Stimulated activated CD8-positive, alpha-beta memory T cell treated with anti-CD3 and anti-CD28 coated beads, Interleukin-15, amount 100 ng/mL, for 1 hour (primary cell): ENCODE measurements at regions not wholly inside any gene's neighbourhood (a gene's known extent, or its start where the extent isn't known, plus 50 kb on each side); places are given as distances from the start of the nearest gene placed in this dataset.

Experiments
- DNase-seq: peaks from one replicate; pipeline ENCODE4 v3.0.0-alpha.2; 2020; ENCODE audit warnings: low read depth

DNA sequence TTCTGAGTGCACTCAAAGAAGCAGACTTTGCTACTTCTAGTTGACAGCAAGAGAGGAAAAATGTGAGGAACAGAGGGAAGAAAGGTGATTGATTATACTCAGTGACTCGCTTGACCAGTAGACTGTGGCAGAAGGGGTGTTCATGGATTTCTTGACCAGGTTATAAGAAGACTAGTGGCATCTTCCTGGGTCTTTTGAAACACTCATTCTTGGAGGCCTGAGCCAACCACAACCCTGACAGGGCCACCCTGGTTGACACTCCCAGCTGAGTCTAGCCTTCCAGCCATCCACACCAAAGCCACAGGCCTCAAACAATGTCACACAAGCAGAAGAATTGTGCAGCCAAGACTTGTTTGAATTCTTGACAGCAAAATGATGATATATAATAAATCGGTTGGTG is 366.3 kb downstream of the SS18 start:
- DNase-seq: no peak

DNA sequence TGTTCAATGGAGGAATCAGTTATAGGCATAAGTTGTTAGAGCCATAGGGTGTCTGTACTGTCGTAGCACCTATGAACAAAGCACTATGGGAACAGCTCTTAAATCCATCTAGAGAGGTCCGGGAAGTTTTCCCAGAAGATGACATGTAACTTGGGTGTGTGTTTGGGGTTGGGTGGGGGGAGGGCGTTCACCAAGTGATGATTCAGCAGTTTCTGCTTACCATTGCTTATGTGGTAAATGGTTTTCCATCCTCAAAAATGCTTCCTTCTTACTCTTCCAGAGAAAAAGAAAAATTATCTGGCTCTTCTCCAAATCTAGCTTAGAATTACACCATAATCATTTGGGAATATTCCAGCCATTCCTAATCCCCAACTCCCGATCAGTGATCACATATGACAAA is 361.1 kb upstream of the ZNF521 start:
- no peak for DNase-seq

DNA sequence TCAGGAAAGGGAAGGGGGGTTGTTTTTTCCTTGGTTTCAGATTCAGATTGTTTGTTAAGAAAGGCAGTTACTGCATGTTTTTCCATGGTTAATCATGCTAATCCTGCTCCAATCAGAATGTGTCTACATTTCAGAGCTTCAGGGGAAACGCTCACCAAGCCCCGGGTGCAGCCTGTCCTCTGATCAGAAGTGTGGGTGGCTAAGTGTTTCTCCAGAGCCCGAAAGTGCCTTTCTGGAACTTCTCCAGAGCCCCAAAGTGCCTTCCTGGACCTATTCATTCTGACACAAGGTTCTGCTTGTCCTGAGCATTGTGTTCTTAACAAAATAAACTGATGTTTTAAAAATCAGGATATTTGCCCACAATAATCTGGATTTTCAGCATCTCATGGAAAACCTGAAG is 359.0 kb upstream of the ZNF521 start:
- DNase-seq: no peak

DNA sequence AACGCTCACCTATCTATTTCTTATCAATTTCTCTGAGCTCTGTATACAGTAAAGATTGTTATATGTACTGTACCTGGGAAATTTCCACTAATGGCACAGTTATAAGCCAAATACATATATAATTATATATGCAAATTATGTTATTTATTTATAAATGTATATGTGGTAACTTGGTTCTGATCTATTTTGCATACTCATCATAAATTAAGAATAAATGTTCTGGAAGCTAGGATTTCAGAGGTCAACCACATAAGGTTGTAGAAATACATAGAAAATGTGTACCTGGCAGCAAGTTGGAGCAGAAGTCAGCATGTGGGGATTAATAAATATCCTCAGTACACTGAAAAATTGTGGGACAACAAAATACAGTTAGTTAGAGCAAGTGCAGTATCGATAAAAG is 353.7 kb upstream of the ZNF521 start:
- no peak for DNase-seq

DNA sequence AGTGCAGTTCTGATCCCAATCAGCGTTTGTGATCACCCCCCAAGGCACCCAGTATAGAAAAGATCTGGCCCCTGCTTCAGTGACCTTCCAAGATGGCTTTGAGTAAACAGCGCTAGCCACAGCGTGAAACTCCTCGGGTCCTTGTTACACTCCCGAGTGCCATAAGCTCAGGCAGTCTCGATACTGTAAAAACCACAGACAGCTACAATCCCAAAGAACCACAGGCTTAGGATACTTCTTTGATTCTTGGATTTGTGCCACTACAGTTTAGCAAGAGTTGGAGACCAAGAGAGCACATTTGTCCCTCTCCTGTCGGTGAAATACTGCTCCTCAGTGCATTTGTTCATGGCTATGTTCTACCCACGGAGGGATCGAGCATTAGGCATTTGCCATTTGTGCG is 352.5 kb upstream of the ZNF521 start:
- DNase-seq: no peak

DNA sequence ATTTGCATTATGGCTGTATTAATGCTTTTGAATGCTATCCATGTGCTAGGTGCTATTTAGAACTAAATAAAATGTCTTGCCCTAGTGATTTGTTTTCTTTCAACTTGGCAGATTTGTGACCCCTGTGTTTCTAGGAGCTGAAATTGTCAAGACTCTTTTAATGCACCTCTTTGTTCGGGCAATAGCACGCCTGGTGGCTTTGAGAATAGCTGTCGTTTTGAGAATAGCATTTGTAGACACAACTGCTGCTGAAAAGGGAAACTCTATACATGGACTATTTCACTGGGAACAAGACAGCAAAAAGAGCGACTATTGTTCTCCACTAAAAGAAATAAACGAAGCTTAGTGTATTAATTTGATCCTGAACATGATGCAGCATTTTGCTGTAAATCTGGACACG is 352.1 kb upstream of the ZNF521 start:
- no peak for DNase-seq

DNA sequence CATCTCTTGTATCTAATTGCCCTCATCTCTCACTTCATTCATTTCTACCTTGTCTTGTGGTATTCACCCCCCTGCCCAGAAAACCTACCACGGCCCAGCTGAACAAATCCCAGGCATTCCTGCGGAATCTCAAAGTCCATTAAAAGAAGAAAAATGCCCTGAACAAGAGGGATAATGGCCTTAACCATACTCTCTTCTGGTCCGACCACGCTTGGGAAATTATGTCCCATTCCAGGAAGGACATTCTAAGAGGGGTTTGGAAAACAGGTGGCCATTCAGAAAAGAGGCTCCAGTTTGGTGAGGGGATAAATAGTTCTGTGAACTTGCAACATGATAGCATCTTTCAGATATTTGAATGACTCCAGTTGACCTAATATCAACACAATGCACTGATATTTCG is 349.9 kb upstream of the ZNF521 start:
- DNase-seq: no peak

DNA sequence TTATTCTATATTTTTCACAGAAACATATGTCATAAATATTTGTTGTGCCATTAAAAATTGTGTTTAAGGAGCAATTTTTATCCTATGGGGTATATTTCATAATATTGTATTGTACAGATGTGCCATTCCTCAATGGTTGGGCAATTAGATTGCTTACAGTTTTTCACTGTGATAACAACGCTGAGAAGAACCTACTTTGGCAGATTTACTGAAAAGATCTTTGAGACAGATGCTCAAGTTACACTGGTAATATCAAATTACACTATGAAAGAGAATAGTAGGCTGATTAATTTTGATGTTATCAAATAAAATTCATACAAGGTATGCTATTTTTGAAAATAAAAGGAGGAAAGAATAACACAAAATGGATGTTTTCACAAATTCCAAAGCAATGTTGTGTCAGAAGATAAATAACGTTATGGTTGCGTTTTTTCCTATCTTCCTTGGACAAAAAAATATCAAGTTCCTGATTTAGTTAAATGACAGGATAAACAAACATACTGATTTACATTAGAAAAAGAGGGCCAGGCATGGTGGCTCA is 335.1 kb upstream of the ZNF521 start:
- DNase-seq: no peak

DNA sequence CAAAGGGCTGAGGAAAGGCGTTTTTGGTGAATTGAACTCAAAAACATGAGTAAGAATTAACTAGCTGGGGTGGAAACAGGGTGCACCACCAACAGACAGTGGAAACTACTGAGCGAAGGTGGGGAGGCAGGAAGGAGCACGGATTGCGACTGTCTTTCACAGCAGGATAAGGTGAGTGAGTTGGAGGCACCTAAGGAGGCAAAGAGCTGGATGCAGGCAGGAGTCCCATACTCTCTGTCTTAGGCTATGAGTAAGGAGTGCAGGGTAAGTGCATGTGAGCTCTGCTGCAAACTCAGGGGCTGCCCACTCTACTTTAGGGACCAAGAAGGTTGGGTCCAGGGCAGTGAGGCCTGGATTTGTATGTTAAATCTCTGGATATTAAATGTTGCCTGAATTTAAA is 333.1 kb upstream of the ZNF521 start:
- no peak for DNase-seq

DNA sequence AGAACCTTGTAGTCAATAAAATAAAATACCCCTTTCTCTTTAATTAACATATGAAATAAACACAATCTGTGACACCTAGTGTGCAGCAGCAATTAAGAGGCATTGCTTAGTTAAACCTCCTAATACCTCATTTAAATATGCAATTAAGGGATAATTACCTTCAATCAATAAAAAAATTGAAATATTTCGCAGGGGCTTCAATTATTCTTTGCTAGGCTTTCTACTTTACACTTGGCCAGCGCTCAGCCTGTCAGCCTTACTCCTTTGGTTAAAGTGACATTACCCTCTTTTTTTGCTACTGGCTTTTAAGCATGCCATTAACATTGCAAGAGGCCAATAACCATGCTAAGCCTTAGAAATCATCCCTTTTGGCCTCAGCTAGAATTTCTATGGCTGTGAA is 327.5 kb upstream of the ZNF521 start:
- DNase-seq: no peak

DNA sequence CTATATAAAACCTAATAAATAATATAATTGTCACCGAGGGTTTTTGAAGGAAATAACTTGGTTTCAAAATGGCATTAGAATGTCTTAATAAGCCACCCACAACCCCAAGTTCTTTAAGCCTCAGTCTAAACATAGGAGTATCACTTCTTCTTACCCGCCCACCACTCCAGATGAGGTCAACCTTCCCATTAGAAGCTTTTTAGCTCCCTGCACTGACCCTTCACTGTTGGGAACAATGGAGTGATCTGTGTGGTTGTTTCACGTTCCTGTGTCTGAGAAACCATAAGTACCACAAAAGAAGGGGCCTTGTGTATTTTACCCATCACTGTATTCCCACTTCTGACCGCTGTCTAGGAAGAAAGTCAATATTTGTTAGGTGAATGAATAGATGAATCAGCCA is 326.3 kb upstream of the ZNF521 start:
- no peak for DNase-seq

DNA sequence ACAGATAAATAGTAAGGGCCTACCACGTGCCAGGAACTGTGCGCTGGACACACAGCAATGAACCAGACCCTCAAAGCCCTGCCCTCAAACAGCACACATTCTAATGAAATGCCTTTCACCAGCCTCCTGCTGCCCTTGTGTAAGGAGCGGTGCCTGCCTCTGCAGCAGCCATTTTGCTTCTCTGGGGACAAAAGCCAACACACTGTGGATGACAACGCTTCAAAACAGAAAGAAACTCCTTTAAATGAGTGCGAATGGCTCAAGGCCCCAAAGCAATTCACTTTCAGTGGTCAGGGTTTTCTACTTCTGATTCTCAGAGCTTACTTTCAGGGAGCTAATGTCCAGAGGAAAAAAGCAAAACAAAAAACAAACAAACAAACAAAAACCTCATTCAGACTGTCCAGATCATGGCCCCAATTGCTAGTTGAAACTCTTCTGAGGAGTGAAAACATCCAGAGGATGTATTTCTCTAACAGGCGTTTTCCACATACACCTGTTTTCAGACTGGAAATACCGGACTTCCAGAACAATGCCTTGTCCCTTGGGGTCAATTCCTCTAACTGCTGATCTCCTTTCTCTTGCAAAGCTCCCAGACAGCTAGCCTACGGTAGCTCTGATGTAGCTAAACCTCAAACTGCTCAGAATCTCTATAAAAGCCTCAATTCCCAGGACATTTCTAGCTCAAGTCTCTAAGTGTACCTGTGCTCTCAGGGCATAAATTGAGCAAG is 323.3 kb upstream of the ZNF521 start:
- DNase-seq: no peak

DNA sequence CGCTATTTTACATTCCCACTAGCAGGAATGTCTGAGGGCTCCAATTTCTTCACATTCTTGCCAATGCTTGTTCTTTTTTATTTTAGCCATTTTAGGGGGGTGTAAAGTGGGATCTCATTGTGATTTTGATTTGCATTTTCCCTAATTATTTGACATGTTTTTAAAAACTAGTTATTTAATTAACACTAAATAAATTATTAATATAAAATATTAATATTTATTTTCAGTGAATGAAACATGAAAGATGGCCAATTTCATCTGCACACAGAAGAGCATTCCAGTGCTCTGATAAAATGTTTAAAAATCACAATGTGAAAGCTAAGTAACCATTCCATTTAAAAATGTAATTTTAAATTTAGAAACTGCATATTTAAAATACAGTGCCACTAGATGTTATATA is 322.2 kb upstream of the ZNF521 start:
- DNase-seq: no peak

DNA sequence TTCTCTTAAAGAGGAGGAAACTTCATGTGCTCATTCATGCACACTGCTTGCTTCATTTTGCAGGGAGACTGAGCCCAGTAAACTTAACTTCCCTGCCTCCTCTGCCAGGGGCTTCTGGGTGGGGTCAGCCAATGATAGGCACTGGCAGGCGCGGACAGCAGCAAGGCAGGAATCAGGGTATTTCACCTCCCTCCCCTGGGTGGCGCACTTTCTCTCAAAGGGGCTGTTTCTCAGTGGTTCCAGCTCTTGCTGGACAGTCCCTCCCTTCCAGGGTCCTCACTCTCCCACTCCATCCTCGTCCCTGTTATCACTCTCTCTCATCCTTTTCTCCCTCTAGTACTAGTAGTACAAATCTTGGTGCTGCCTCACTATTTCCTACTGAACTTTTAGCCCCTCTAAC is 320.5 kb upstream of the ZNF521 start:
- DNase-seq: no peak

DNA sequence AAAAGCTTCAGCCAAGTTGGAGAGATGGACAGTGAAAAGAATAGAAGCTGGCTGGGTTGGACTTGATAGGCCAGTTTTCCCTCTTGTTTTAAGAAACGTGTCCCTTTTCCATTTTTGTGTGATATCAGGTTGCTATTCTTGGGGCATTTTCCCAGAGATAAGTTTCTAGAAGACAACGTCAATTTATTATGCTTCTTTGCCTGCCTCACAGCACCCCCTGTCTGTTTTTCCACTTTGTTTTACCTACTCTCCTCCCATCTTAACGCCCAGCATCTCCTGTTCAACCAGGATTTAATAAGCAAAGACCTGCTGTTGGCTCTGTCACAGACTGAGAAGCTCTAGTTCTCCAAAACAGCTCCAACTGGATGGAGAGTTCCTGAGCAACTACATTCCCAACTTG is 317.8 kb upstream of the ZNF521 start:
- no peak for DNase-seq

DNA sequence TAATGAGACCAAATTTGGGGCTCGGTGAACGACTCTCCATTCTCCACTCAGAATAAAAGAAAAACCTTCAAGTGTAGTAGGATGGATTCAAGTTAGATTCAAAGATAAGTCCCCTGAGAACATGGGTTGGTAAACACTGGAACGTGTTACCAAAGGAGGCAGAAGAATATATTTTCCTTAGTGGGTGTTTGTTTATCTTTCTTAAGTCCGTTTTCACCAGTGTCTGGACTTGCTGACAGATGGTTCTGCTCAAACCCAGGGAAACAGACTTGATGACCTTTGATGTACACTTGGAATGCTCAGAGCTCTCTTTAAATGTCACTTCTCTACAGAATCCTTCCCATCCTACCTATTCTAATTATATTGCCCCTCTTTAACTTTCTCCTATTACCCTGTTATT is 310.3 kb upstream of the ZNF521 start:
- no peak for DNase-seq

DNA sequence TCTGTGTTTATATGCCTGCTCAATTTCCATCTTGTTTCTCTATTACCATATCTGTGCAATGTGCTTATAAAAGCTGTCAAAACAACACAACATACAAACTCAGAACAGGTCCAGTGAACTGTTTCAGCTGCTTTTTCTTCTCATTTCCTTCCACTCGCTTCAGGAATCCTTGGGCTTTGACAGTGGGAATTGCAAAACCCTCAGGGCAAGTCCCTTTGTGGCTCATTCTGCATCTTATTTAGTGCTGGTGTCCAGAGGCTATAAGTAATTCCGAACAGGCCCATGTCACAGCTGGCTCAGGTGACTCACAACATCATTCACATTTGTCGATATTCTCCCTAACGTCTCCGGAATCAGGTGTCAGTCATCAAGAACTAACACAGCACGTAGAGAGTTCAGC is 309.9 kb upstream of the ZNF521 start:
- DNase-seq: no peak

DNA sequence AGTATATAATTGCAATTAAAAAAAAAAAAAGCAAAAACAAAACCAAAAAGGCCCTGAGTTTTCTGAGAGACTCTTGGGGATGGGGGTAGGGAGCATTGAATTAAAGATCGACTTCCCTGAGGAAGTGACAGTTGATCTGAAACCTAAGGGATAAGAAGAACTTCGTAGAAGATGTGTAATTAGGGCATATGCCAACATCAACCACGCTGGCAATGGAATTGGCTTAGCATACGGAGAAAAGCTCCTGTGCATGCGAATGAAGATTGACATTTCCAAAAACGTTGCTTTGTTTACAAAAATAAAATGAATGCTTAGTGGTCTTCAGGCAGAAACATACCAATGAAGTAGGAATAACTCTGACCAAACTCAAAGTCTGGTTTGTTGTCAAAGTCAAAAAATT is 307.6 kb upstream of the ZNF521 start:
- no peak for DNase-seq

DNA sequence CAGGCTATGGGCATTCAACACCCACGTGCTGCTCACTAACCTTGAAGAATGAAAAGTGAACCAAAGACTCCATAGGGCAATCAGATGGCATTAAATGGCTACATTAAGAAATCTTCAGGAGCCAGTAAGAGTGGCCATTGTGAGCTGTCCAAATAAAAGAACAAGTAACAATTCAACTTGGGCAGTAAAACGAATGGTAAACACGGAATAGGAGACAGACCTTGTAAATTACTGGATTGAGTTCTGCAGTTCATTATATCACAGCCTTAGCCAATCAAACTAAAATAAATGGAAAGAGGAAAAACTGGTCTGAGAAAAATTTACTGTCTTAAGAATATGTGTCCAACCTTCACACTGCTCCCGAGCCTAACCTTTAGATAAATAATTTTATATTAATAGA is 306.5 kb upstream of the ZNF521 start:
- no peak for DNase-seq

DNA sequence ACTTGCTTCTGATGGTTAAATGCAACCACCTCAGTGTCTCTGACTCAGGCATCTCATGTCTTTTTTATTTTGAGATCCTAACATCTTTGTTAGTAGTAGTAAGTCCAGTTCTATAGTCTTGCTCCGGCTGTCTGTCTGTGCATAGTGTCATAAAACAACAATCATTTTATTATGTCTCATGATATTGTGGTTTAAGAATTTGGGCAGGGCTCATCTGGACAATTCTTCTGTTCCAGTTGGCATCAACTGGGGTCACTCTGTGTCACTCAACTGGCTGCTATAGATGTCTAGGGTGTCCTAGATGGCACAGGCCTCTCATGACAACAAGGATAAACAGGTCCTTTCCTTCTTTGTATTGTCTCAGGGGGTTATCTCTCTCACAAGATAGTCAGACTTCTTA is 299.6 kb upstream of the ZNF521 start:
- no peak for DNase-seq

DNA sequence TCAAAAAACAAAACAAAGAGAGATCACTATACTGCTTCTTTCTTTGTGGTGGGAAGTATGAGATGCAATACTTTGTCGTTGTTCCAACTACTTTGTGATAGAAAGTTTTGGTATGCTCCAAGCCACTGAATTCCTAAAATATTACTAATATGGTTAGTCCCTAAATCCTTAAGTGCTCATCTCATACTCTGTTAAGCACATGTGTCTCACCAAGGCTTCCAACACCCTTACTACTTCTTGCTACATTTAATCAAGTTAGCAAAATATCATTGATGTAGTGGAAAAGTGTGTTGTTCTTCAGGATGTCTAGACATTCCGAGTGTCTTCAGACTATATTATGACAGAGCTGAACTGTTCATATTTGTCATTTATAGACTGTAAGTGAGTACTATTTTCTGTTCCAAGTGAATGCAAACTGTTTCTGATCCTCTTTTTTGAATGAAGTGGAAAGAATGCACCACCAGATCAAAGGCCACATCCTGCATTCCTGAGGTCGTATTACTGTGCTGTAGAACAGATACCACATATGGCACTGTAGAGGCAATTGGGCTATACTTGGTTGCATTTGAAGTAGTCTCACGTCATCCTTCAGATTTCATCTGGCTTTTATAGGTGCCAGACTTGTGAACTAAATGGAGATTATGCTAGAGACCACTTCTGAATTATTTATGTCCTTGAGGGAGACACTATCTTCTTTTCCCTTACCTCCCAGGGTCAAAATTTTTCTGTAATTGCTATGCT is 298.4 kb upstream of the ZNF521 start:
- DNase-seq: no peak

DNA sequence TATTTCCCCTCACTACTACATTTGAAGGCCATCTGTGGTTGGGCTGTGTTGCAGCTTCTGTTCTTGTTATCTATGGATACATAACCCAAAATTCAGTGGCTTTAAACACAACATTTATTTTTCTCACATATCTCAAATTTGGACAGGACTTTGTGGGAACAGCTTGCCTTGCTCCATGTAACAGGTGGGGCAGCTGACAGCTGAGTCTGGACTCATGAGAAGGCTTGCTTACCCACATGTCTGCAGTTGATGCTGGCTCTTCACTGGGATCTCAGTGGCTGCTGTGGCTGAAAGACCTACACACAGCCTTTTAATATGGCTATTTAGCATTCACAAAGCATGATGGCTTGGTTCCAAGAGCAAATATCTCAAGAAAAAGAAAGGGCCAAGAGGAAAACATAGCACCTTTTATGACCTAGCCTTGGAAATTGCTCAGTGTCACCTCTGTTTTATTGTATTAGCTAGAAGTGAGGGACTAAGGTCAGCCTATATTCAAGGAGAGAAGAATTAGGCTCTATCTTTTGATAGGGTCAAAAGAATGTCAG is 296.8 kb upstream of the ZNF521 start:
- no peak for DNase-seq

DNA sequence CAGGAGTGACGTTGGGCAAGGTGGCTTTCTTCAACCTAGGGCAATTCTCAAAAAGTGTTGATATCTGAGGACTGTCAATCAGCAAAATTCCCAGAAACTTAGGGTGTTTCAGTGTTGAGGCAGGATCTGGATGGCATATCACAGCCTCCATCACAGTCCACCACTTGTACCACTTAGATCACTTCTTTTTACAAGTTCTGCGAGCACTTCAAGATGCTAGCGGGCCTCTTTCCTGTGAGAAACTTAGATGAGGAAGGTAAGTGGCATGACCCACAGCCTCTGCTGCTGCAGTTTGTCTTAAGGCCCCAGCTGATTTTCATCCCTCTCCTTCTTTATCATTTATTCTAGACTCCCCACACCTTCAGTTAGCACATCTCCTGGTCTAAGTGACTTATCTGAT is 295.4 kb upstream of the ZNF521 start:
- DNase-seq: no peak

DNA sequence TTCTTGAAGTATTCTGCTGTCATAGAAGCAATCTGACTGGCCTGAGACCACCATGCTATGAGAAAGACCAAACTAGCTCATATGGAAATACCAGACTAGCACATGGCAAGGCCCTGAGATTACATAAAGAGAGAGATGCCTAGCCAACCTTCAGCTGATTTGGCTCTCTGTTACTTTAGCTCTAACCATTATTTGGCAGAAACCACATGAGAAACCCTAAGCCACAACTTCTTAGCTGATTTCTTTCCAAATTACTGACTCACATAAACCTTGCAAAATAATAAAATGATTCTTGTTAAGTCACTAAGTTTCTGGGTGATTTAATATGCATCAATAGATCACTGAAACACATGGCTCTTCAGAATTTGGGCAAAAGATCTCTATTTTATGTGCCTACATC is 295.0 kb upstream of the ZNF521 start:
- no peak for DNase-seq
